ENCODE measurements at regions not wholly inside any gene's neighbourhood (a gene's known extent, or its start where the extent isn't known, plus 50 kb on each side); places are given as distances from the start of the nearest gene placed in this dataset.

GRCh38 chr16:10232757-10233156 lies 50.5 kb upstream of the GRIN2A start:
- Mint-ChIP-seq H3K4me3 (ENCODE audit: low read depth, unreplicated experiment) (no peak overlapping the region), H3K27me3 (ENCODE audit: unreplicated experiment) (peaks cover 36% of the 10 kb centered on the region), H3K4me1 (ENCODE audit: low read depth, unreplicated experiment) (peaks cover 14% of the 10 kb centered on the region), H3K9me3 (ENCODE audit: low read depth, unreplicated experiment) (peaks cover 3% of the 10 kb centered on the region), H3K27ac (ENCODE audit: unreplicated experiment) (no peak overlapping the region), H3K36me3 (ENCODE audit: insufficient read depth, unreplicated experiment) (no peaks in the 10 kb centered on the region)
- CTCF ChIA-PET, result no interaction called here
- no TSS peak for BruUV-seq (replicated peaks)
- intact Hi-C loops (cut with micrococcal nuclease; ENCODE audit: unreplicated experiment), result no loop called here
- no peak for TF ChIP-seq CTCF (IDR thresholded peaks at IDR 0.05; ENCODE audit: unreplicated experiment)
- no peak for DNase-seq

GRCh38 chr16:10239640-10240039 lies 57.4 kb upstream of the GRIN2A start:
- H3K4me3 Mint-ChIP-seq (ENCODE audit: low read depth, unreplicated experiment), result no peak overlapping the region
- DNase-seq, result no peak
- intact Hi-C loops (cut with micrococcal nuclease; ENCODE audit: unreplicated experiment), result no loop called here
- no peak overlapping the region for H3K27ac Mint-ChIP-seq (ENCODE audit: unreplicated experiment)
- BruUV-seq (replicated peaks), result no TSS peak
- CTCF ChIA-PET, result interaction anchor here (0.7 kb wide), 2 partner anchors 11 to 58 kb away, joined by 5 to 7 read pairs; no protein-coding TSS in a partner anchor
- H3K36me3 Mint-ChIP-seq (ENCODE audit: insufficient read depth, unreplicated experiment), result no peaks in the 10 kb centered on the region
- no peaks in the 10 kb centered on the region for H3K9me3 Mint-ChIP-seq (ENCODE audit: low read depth, unreplicated experiment)
- peaks cover 61% of the 10 kb centered on the region for H3K27me3 Mint-ChIP-seq (ENCODE audit: unreplicated experiment)
- no peak for TF ChIP-seq CTCF (IDR thresholded peaks at IDR 0.05; ENCODE audit: unreplicated experiment)
- no peaks in the 10 kb centered on the region for H3K4me1 Mint-ChIP-seq (ENCODE audit: low read depth, unreplicated experiment)

GRCh38 chr16:10240854-10241613 lies 58.8 kb upstream of the GRIN2A start:
- TF ChIP-seq CTCF (IDR thresholded peaks at IDR 0.05; ENCODE audit: unreplicated experiment), result no peak
- Mint-ChIP-seq H3K9me3 (ENCODE audit: low read depth, unreplicated experiment) (no peaks in the 10 kb centered on the region), H3K27me3 (ENCODE audit: unreplicated experiment) (peaks cover 61% of the 10 kb centered on the region), H3K4me1 (ENCODE audit: low read depth, unreplicated experiment) (no peaks in the 10 kb centered on the region), H3K27ac (ENCODE audit: unreplicated experiment) (no peak overlapping the region), H3K4me3 (ENCODE audit: low read depth, unreplicated experiment) (no peak overlapping the region), H3K36me3 (ENCODE audit: insufficient read depth, unreplicated experiment) (no peaks in the 10 kb centered on the region)
- intact Hi-C loops (cut with micrococcal nuclease; ENCODE audit: unreplicated experiment), result no loop called here
- DNase-seq, result no peak
- no TSS peak for BruUV-seq (replicated peaks)
- CTCF ChIA-PET, result interaction anchor here (0.6 kb wide), 1 partner anchor 1076 kb away, joined by 7 read pairs; no protein-coding TSS in a partner anchor

- CTCF ChIA-PET, result interaction anchor here (0.6 kb wide), 1 partner anchor 1078 kb away, joined by 7 read pairs; no protein-coding TSS in a partner anchor
- Mint-ChIP-seq H3K4me3 (ENCODE audit: low read depth, unreplicated experiment) (no peak overlapping the region), H3K9me3 (ENCODE audit: low read depth, unreplicated experiment) (no peaks in the 10 kb centered on the region), H3K27ac (ENCODE audit: unreplicated experiment) (no peak overlapping the region), H3K27me3 (ENCODE audit: unreplicated experiment) (peaks cover 54% of the 10 kb centered on the region), H3K4me1 (ENCODE audit: low read depth, unreplicated experiment) (no peaks in the 10 kb centered on the region), H3K36me3 (ENCODE audit: insufficient read depth, unreplicated experiment) (no peaks in the 10 kb centered on the region)
- no TSS peak for BruUV-seq (replicated peaks)
- DNase-seq, result no peak
- no peak for TF ChIP-seq CTCF (IDR thresholded peaks at IDR 0.05; ENCODE audit: unreplicated experiment)
- intact Hi-C loops (cut with micrococcal nuclease; ENCODE audit: unreplicated experiment), result no loop called here
Measured at GRCh38 chr16:10242097-10242496, 59.9 kb upstream of the GRIN2A start.

All from Calu3 (cell line).